B cell (primary cell): ENCODE measurements at regions not wholly inside any gene's neighbourhood (a gene's known extent, or its start where the extent isn't known, plus 50 kb on each side); places are given as distances from the start of the nearest gene placed in this dataset.

Experiments
- CTCF ChIP-seq: fragments of 200-600 bp; IDR thresholded peaks from one replicate; pipeline ENCODE4 v1.8.0; 2022; ENCODE audit warnings: antibody characterized with exemption, mild to moderate bottlenecking
- EZH2 ChIP-seq: IDR thresholded peaks from 2 replicates; pipeline ENCODE4 v1.6.1; 2012; ENCODE audit warnings: borderline replicate concordance, low read depth, mild to moderate bottlenecking, moderate library complexity, low read length; ENCODE audit not compliant: insufficient read depth, poor library complexity, severe bottlenecking

DNA sequence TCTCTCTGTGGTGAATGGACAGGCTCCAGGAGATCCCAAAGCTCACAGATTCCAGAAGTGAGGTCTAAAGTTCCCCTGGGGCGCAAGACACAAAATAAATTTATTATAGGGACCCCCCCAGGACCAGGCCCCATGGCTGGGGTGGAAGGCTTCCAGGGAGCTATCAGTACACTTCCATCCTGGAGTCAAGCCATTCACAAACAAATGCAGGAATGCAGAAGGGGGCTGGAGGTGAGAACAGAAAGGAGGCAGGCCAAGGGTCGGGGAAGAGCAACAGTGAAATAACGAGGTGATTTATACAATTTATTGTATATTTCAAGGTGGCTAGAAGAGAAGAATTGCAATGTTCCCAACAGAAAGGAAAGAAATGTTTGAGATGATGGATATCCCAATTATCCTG is 126.9 kb downstream of the LY86 start:
- TF ChIP-seq CTCF, result no peak
- no peak for TF ChIP-seq EZH2
